NCI-H460 (cell line): ENCODE measurements at regions not wholly inside any gene's neighbourhood (a gene's known extent, or its start where the extent isn't known, plus 50 kb on each side); places are given as distances from the start of the nearest gene placed in this dataset.
A peak's percentile ranks its signal among the peaks of the same experiment; 100 is the strongest.

Experiments
- DNase-seq: peaks from one replicate; pipeline ENCODE4 v3.0.0-alpha.2; 2016; ENCODE audit warnings: low read depth; ENCODE audit errors: extremely low read depth

GRCh38 chr18:22838221-22838620 is 94.9 kb upstream of the RBBP8 start:
- no peak for DNase-seq

GRCh38 chr18:22838639-22839277 is 94.4 kb upstream of the RBBP8 start:
- DNase-seq: no peak

- no peak for DNase-seq
These were observed 93.7 kb upstream of the RBBP8 start for GRCh38 chr18:22839340-22839821.

GRCh38 chr18:22840606-22841144 is 92.5 kb upstream of the RBBP8 start:
- DNase-seq: no peak

GRCh38 chr18:22841840-22842239 is 91.3 kb upstream of the RBBP8 start:
- DNase-seq: no peak

- DNase-seq: no peak
These were observed 88.9 kb upstream of the RBBP8 start for GRCh38 chr18:22844190-22844589.

- DNase-seq: no peak
These were observed 88.5 kb upstream of the RBBP8 start for GRCh38 chr18:22844628-22845027.

- peak; percentile 12 for DNase-seq
These were observed 86.9 kb upstream of the RBBP8 start for GRCh38 chr18:22846088-22846683.

GRCh38 chr18:22846697-22847096 is 86.4 kb upstream of the RBBP8 start:
- no peak for DNase-seq

GRCh38 chr18:22847392-22847791 is 85.7 kb upstream of the RBBP8 start:
- DNase-seq: no peak

GRCh38 chr18:22847867-22848451 is 85.2 kb upstream of the RBBP8 start:
- DNase-seq: no peak

- DNase-seq: no peak
These were observed 84.5 kb upstream of the RBBP8 start for GRCh38 chr18:22848615-22849014.

GRCh38 chr18:22856870-22857269 is 76.3 kb upstream of the RBBP8 start:
- DNase-seq: no peak

GRCh38 chr18:22858121-22858520 is 75.0 kb upstream of the RBBP8 start:
- no peak for DNase-seq

- DNase-seq: no peak
These were observed 72.3 kb upstream of the RBBP8 start for GRCh38 chr18:22860807-22861206.

GRCh38 chr18:22865354-22866116 is 67.6 kb upstream of the RBBP8 start:
- peak; percentile 30 for DNase-seq

GRCh38 chr18:22868831-22869230 is 64.3 kb upstream of the RBBP8 start:
- DNase-seq: no peak

GRCh38 chr18:22871809-22872525 is 61.2 kb upstream of the RBBP8 start:
- DNase-seq: no peak

- DNase-seq: no peak
These were observed 60.1 kb upstream of the RBBP8 start for GRCh38 chr18:22872900-22873537.

- no peak for DNase-seq
These were observed 53.8 kb upstream of the RBBP8 start for GRCh38 chr18:22879293-22879692.
